GM23338 (cell line): ENCODE measurements at regions not wholly inside any gene's neighbourhood (a gene's known extent, or its start where the extent isn't known, plus 50 kb on each side); places are given as distances from the start of the nearest gene placed in this dataset.
A peak's percentile ranks its signal among the peaks of the same experiment; 100 is the strongest.

Experiments
- ATAC-seq: fragments of 200-7000 bp; cut with Tn5 transposase; 3 replicates; pipeline ENCODE4 v1.9.1; 2020
- DNase-seq: peaks from one replicate; pipeline ENCODE4 v3.0.0-alpha.2; 2015; ENCODE audit warnings: low spot score
- H2AFZ ChIP-seq: fragments of 200-600 bp; sonication (generic); 2 replicates; pipeline ENCODE4 v1.8.0; 2016; ENCODE audit warnings: antibody characterized with exemption, mild to moderate bottlenecking, moderate library complexity
- H3F3A ChIP-seq: fragments of 200-600 bp; sonication (generic); replicated peaks from 2 replicates; pipeline ENCODE4 v1.8.0; 2017; ENCODE audit warnings: antibody characterized with exemption, mixed run types, low read depth
- H3K27ac ChIP-seq: fragments of 200-600 bp; sonication (generic); 2 replicates; pipeline ENCODE4 v1.6.1; 2016; ENCODE audit warnings: low read depth
- H3K27me3 ChIP-seq: fragments of 200-600 bp; sonication (generic); 2 replicates; pipeline ENCODE4 v1.8.0; 2016; ENCODE audit warnings: mild to moderate bottlenecking, mixed run types, moderate library complexity; ENCODE audit not compliant: insufficient read depth
- H3K36me3 ChIP-seq: fragments of 200-600 bp; sonication (generic); 2 replicates; pipeline ENCODE4 v1.8.0; 2016; ENCODE audit warnings: mild to moderate bottlenecking; ENCODE audit not compliant: insufficient read depth
- H3K4me1 ChIP-seq: fragments of 200-600 bp; sonication (generic); 2 replicates; pipeline ENCODE4 v1.8.0; 2016; ENCODE audit warnings: mild to moderate bottlenecking, moderate library complexity; ENCODE audit not compliant: insufficient read depth
- H3K4me2 ChIP-seq: fragments of 200-600 bp; sonication (generic); 2 replicates; pipeline ENCODE4 v1.7.1; 2017; ENCODE audit warnings: mixed run types
- H3K4me3 ChIP-seq: fragments of 200-600 bp; sonication (generic); 2 replicates; pipeline ENCODE4 v1.6.1; 2016; ENCODE audit warnings: mixed run types
- H3K79me2 ChIP-seq: fragments of 200-600 bp; sonication (generic); replicated peaks from 2 replicates; pipeline ENCODE4 v1.8.0; 2017; ENCODE audit warnings: mild to moderate bottlenecking; ENCODE audit not compliant: insufficient read depth
- H3K9me2 ChIP-seq: fragments of 200-600 bp; sonication (generic); 2 replicates; pipeline ENCODE4 v1.8.0; 2017; ENCODE audit not compliant: insufficient read depth
- H4K20me1 ChIP-seq: fragments of 200-600 bp; sonication (generic); replicated peaks from 2 replicates; pipeline ENCODE4 v1.8.0; 2017; ENCODE audit warnings: mild to moderate bottlenecking; ENCODE audit not compliant: insufficient read depth
- H3K27ac Mint-ChIP-seq: 2 replicates; pipeline ENCODE4 v1.8.0; 2020; ENCODE audit warnings: inconsistent platforms, mild to moderate bottlenecking, moderate library complexity, mixed read lengths
- H3K27me3 Mint-ChIP-seq: 3 replicates; pipeline ENCODE4 v1.8.0; 2022; ENCODE audit warnings: low read depth, mild to moderate bottlenecking, moderate library complexity, mixed read lengths, inconsistent platforms; ENCODE audit not compliant: insufficient read depth, poor library complexity
- H3K36me3 Mint-ChIP-seq: 3 replicates; pipeline ENCODE4 v1.8.0; 2021; ENCODE audit warnings: low read depth, mild to moderate bottlenecking, inconsistent platforms, moderate library complexity, mixed read lengths
- H3K4me1 Mint-ChIP-seq: 3 replicates; pipeline ENCODE4 v1.8.0; 2020; ENCODE audit warnings: mild to moderate bottlenecking, inconsistent platforms, mixed read lengths
- H3K4me3 Mint-ChIP-seq: 3 replicates; pipeline ENCODE4 v1.8.0; 2021; ENCODE audit warnings: moderate library complexity, mild to moderate bottlenecking, inconsistent platforms, mixed read lengths
- H3K9me3 Mint-ChIP-seq: 3 replicates; pipeline ENCODE4 v1.8.0; 2020; ENCODE audit warnings: moderate library complexity, mild to moderate bottlenecking, inconsistent platforms, mixed read lengths
- CTCF ChIP-seq, 2 experiments: fragments of 200-600 bp in 1 of 2; sonication (generic) in 1 of 2; conservative IDR thresholded peaks; 2 replicates each; pipeline versions ENCODE4 v1.5.1 to v1.6.1; 2016 to 2017; ENCODE audit warnings: antibody characterized with exemption in 2 of 2, low read depth in 2 of 2, mild to moderate bottlenecking in 2 of 2, moderate library complexity in 1 of 2
- ETS1 ChIP-seq: IDR thresholded peaks from 2 replicates; pipeline ENCODE4 v1.6.1; 2016; ENCODE audit warnings: antibody characterized with exemption
- EZH2 ChIP-seq: fragments of 200-600 bp; sonication (generic); IDR thresholded peaks from one replicate; pipeline ENCODE4 v1.8.0; 2017; ENCODE audit warnings: antibody characterized with exemption, mild to moderate bottlenecking, low read depth; ENCODE audit not compliant: unreplicated experiment
- EZH2phosphoT487 ChIP-seq: fragments of 200-600 bp; sonication (generic); IDR thresholded peaks from one replicate; pipeline ENCODE4 v1.8.1; 2018; ENCODE audit warnings: antibody characterized with exemption; ENCODE audit not compliant: unreplicated experiment
- JUNB ChIP-seq: IDR thresholded peaks from one replicate; pipeline ENCODE4 v1.6.1; 2016; ENCODE audit warnings: antibody characterized with exemption; ENCODE audit not compliant: unreplicated experiment
- NANOG ChIP-seq: IDR thresholded peaks from 2 replicates; pipeline ENCODE4 v1.6.1; 2016; ENCODE audit warnings: antibody characterized with exemption, borderline replicate concordance
- STAT1 ChIP-seq: IDR thresholded peaks from one replicate; pipeline ENCODE4 v1.6.1; 2016; ENCODE audit warnings: antibody characterized with exemption; ENCODE audit not compliant: unreplicated experiment
- ZNF114 ChIP-seq: fragments of 250-450 bp; sonication (Bioruptor Pico); IDR thresholded peaks from 2 replicates; pipeline ENCODE4 v1.5.0; 2020; ENCODE audit warnings: mild to moderate bottlenecking, moderate library complexity
- ZNF331 ChIP-seq: fragments of 250-450 bp; sonication (Bioruptor Pico); IDR thresholded peaks from 2 replicates; pipeline ENCODE4 v1.5.0; 2020; ENCODE audit warnings: low read depth, mild to moderate bottlenecking, moderate library complexity
- ZNF462 ChIP-seq: fragments of 250-450 bp; sonication (Bioruptor Pico); IDR thresholded peaks from 2 replicates; pipeline ENCODE4 v1.5.0; 2020; ENCODE audit warnings: mild to moderate bottlenecking, moderate library complexity

GRCh38 chr4:111027526-111027925, 404.6 kb upstream of the PITX2 start:
- H3K27ac ChIP-seq: no peak overlapping the region
- no peaks in the 10 kb centered on the region for H3K79me2 ChIP-seq
- no peaks in the 10 kb centered on the region for H3F3A ChIP-seq
- H3K4me1 ChIP-seq: no peaks in the 10 kb centered on the region
- Mint-ChIP-seq H3K4me3 (no peak overlapping the region), H3K9me3 (peaks cover 3% of the 10 kb centered on the region; the same call in 1 of the 3 replicates), H3K27me3 (no peaks in the 10 kb centered on the region), H3K27ac (no peak overlapping the region), H3K36me3 (no peaks in the 10 kb centered on the region), H3K4me1 (peaks cover 9% of the 10 kb centered on the region; the same call in 2 of the 3 replicates)
- H3K9me2 ChIP-seq: no peaks in the 10 kb centered on the region
- H3K27me3 ChIP-seq: no peaks in the 10 kb centered on the region
- H3K36me3 ChIP-seq: no peaks in the 10 kb centered on the region
- H4K20me1 ChIP-seq: no peaks in the 10 kb centered on the region
- TF ChIP-seq EZH2phosphoT487 (no peak), STAT1 (no peak), ZNF462 (CRISPR knock-in tag) (no peak), ZNF331 (CRISPR knock-in tag) (no peak), JUNB (no peak), ETS1 (no peak), EZH2 (no peak), NANOG (no peak), ZNF114 (CRISPR knock-in tag) (no peak), CTCF (conservative IDR thresholded peaks at IDR 0.05; ENCODE audit: low read depth in 2 of 2) (no peak)
- no peak overlapping the region for H3K4me2 ChIP-seq
- H3K4me3 ChIP-seq: no peak overlapping the region
- H2AFZ ChIP-seq: peak overlapping the region; percentile 11; the same call in 1 of the 2 replicates
- no peak for DNase-seq
- no peak for ATAC-seq
